ENCODE measurements at regions not wholly inside any gene's neighbourhood (a gene's known extent, or its start where the extent isn't known, plus 50 kb on each side); places are given as distances from the start of the nearest gene placed in this dataset.

DNA sequence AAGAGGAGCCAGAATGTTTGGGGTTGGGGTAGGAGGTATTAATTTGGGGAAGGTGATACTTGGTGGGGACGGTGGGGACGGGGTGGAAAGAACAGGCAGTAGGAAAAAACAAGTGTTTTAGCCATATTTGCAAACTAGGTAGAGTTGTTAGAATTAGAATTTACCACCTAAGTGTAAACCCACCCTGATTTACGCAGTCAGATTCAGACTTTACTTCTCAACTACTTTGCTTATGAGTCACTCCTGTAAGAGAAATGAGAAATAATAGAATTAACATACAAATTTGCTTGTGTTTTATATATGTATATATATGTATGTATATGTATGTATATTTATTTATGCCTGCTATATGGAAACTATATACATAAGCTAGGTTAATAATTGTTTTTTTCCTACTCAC is 1168.2 kb upstream of the ZEB2 start:
- TF ChIP-seq SIN3A (IDR thresholded peaks at IDR 0.05; ENCODE audit: borderline replicate concordance, insufficient read depth, low read depth, low read length) (no peak), TCF7L2 (IDR thresholded peaks at IDR 0.05; ENCODE audit: low read depth, low read length) (no peak), POLR2AphosphoS5 (IDR thresholded peaks at IDR 0.05; ENCODE audit: low read depth, low read length) (no peak)
- TF ChIP-seq, protein P1, sequence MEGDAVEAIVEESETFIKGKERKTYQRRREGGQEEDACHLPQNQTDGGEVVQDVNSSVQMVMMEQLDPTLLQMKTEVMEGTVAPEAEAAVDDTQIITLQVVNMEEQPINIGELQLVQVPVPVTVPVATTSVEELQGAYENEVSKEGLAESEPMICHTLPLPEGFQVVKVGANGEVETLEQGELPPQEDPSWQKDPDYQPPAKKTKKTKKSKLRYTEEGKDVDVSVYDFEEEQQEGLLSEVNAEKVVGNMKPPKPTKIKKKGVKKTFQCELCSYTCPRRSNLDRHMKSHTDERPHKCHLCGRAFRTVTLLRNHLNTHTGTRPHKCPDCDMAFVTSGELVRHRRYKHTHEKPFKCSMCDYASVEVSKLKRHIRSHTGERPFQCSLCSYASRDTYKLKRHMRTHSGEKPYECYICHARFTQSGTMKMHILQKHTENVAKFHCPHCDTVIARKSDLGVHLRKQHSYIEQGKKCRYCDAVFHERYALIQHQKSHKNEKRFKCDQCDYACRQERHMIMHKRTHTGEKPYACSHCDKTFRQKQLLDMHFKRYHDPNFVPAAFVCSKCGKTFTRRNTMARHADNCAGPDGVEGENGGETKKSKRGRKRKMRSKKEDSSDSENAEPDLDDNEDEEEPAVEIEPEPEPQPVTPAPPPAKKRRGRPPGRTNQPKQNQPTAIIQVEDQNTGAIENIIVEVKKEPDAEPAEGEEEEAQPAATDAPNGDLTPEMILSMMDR (IDR thresholded peaks at IDR 0.05): no peak
